Right lobe of liver (tissue), 4 donors: ENCODE measurements at regions not wholly inside any gene's neighbourhood (a gene's known extent, or its start where the extent isn't known, plus 50 kb on each side); places are given as distances from the start of the nearest gene placed in this dataset.

Source experiments
- POLR2A ChIP-seq: fragments of 450-650 bp; IDR thresholded peaks from one replicate; pipeline ENCODE4 v1.6.1; 2017; ENCODE audit warnings: antibody characterized with exemption, mild to moderate bottlenecking
- TF ChIP-seq, protein P1 (sequence below), 4 donors: fragments of 200-600 bp in 3 of 4; fragments of 450-650 bp in 1 of 4; IDR thresholded peaks; one replicate each; pipeline versions ENCODE4 v1.5.1 to v1.8.0; 2016 to 2022; ENCODE audit warnings: antibody characterized with exemption in 4 of 4, mild to moderate bottlenecking in 2 of 4
- donor health status: DM: no; HTN: no; CAD: no.
- donor health status: DM: no; HTN: no; CAD: no.
- donor health status: DM: no; HTN: yes; CAD: no.

GRCh38 chr22:33220476-33221080 is 162.4 kb upstream of the SYN3 start:
- TF ChIP-seq, protein P1, sequence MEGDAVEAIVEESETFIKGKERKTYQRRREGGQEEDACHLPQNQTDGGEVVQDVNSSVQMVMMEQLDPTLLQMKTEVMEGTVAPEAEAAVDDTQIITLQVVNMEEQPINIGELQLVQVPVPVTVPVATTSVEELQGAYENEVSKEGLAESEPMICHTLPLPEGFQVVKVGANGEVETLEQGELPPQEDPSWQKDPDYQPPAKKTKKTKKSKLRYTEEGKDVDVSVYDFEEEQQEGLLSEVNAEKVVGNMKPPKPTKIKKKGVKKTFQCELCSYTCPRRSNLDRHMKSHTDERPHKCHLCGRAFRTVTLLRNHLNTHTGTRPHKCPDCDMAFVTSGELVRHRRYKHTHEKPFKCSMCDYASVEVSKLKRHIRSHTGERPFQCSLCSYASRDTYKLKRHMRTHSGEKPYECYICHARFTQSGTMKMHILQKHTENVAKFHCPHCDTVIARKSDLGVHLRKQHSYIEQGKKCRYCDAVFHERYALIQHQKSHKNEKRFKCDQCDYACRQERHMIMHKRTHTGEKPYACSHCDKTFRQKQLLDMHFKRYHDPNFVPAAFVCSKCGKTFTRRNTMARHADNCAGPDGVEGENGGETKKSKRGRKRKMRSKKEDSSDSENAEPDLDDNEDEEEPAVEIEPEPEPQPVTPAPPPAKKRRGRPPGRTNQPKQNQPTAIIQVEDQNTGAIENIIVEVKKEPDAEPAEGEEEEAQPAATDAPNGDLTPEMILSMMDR (IDR thresholded peaks at IDR 0.05): no peak
- no peak for TF ChIP-seq POLR2A
